ENCODE measurements at regions not wholly inside any gene's neighbourhood (a gene's known extent, or its start where the extent isn't known, plus 50 kb on each side); places are given as distances from the start of the nearest gene placed in this dataset.

GRCh38 chr3:148082506-148083280 is 615.0 kb upstream of the AGTR1 start:
- TF ChIP-seq TCF12 (IDR thresholded peaks at IDR 0.05; ENCODE audit: low read depth) (no peak), TEAD4 (IDR thresholded peaks at IDR 0.05) (no peak), USF1 (IDR thresholded peaks at IDR 0.05) (no peak), NFIC (IDR thresholded peaks at IDR 0.05) (no peak), CEBPB (IDR thresholded peaks at IDR 0.05) (no peak), CREB1 (IDR thresholded peaks at IDR 0.05; ENCODE audit: low read depth) (no peak), FOXM1 (IDR thresholded peaks at IDR 0.05; ENCODE audit: borderline replicate concordance, low read depth) (no peak), TAF1 (IDR thresholded peaks at IDR 0.05; ENCODE audit: low read depth) (no peak), EP300 (IDR thresholded peaks at IDR 0.05; ENCODE audit: borderline replicate concordance) (no peak), ZBTB7A (IDR thresholded peaks at IDR 0.05; ENCODE audit: low read depth) (no peak), EGR1 (IDR thresholded peaks at IDR 0.05) (no peak), RAD21 (IDR thresholded peaks at IDR 0.05; ENCODE audit: low read depth) (no peak), YY1 (IDR thresholded peaks at IDR 0.05; ENCODE audit: low read depth) (no peak)
- TF ChIP-seq, protein P1, sequence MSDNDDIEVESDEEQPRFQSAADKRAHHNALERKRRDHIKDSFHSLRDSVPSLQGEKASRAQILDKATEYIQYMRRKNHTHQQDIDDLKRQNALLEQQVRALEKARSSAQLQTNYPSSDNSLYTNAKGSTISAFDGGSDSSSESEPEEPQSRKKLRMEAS (IDR thresholded peaks at IDR 0.05) = no peak
- TF ChIP-seq, protein P2, sequence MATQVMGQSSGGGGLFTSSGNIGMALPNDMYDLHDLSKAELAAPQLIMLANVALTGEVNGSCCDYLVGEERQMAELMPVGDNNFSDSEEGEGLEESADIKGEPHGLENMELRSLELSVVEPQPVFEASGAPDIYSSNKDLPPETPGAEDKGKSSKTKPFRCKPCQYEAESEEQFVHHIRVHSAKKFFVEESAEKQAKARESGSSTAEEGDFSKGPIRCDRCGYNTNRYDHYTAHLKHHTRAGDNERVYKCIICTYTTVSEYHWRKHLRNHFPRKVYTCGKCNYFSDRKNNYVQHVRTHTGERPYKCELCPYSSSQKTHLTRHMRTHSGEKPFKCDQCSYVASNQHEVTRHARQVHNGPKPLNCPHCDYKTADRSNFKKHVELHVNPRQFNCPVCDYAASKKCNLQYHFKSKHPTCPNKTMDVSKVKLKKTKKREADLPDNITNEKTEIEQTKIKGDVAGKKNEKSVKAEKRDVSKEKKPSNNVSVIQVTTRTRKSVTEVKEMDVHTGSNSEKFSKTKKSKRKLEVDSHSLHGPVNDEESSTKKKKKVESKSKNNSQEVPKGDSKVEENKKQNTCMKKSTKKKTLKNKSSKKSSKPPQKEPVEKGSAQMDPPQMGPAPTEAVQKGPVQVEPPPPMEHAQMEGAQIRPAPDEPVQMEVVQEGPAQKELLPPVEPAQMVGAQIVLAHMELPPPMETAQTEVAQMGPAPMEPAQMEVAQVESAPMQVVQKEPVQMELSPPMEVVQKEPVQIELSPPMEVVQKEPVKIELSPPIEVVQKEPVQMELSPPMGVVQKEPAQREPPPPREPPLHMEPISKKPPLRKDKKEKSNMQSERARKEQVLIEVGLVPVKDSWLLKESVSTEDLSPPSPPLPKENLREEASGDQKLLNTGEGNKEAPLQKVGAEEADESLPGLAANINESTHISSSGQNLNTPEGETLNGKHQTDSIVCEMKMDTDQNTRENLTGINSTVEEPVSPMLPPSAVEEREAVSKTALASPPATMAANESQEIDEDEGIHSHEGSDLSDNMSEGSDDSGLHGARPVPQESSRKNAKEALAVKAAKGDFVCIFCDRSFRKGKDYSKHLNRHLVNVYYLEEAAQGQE (IDR thresholded peaks at IDR 0.05; ENCODE audit: low read depth) = no peak

GRCh38 chr3:148083526-148084182 is 614.0 kb upstream of the AGTR1 start:
- TF ChIP-seq YY1 (IDR thresholded peaks at IDR 0.05; ENCODE audit: low read depth) (no peak), NFIC (IDR thresholded peaks at IDR 0.05) (no peak), EGR1 (IDR thresholded peaks at IDR 0.05) (no peak), ZBTB7A (IDR thresholded peaks at IDR 0.05; ENCODE audit: low read depth) (no peak), USF1 (IDR thresholded peaks at IDR 0.05) (no peak), FOXM1 (IDR thresholded peaks at IDR 0.05; ENCODE audit: borderline replicate concordance, low read depth) (no peak), TCF12 (IDR thresholded peaks at IDR 0.05; ENCODE audit: low read depth) (no peak), RAD21 (IDR thresholded peaks at IDR 0.05; ENCODE audit: low read depth) (no peak), TEAD4 (IDR thresholded peaks at IDR 0.05) (no peak), TAF1 (IDR thresholded peaks at IDR 0.05; ENCODE audit: low read depth) (no peak), CEBPB (IDR thresholded peaks at IDR 0.05) (no peak), CREB1 (IDR thresholded peaks at IDR 0.05; ENCODE audit: low read depth) (no peak), EP300 (IDR thresholded peaks at IDR 0.05; ENCODE audit: borderline replicate concordance) (no peak)
- TF ChIP-seq, protein P2 (IDR thresholded peaks at IDR 0.05; ENCODE audit: low read depth) = no peak
- TF ChIP-seq, protein P1 (IDR thresholded peaks at IDR 0.05) = no peak

DNA sequence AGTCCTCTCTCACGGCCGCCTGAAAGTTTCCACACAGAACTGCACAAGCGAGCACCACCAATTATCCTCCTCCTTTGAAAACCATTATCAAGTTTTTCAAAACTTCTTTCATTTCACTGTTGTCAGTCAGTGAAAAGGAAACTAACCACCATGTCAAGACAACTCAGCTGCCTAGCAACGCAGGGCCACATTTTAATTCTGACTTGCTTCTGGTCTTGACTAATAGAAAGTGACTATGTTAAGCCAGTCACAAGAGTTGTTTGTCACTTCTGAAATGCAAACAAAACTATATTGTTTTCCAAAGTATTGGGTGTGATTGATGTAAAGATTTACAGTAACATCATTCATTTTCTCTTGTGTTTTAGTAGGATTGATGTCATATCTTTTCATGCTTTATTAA is 612.8 kb upstream of the AGTR1 start:
- TF ChIP-seq, protein P2 (IDR thresholded peaks at IDR 0.05; ENCODE audit: low read depth) = no peak
